Erythroblast (primary cell): ENCODE measurements at regions not wholly inside any gene's neighbourhood (a gene's known extent, or its start where the extent isn't known, plus 50 kb on each side); places are given as distances from the start of the nearest gene placed in this dataset.

Source experiments
- DNase-seq, 2 experiments: peaks; one replicate each; lab custom pipeline; 2025; lab: John Stamatoyannopoulos, UW
- GATA1 ChIP-seq: IDR thresholded peaks from 2 replicates; pipeline ENCODE4 v1.6.1; 2011; ENCODE audit warnings: low read depth, mild to moderate bottlenecking, control low read depth, low read length, moderate library complexity
- POLR2A ChIP-seq: IDR thresholded peaks from 2 replicates; pipeline ENCODE4 v1.6.1; 2011; ENCODE audit warnings: mild to moderate bottlenecking, low read length

GRCh38 chr16:62462971-62463370 is 426.7 kb upstream of the CDH8 start:
- no peak for DNase-seq
- TF ChIP-seq POLR2A, result no peak
- TF ChIP-seq GATA1, result no peak

- DNase-seq, result no peak
- TF ChIP-seq GATA1, result no peak
- no peak for TF ChIP-seq POLR2A
Measured at GRCh38 chr16:62450291-62450690, 414.1 kb upstream of the CDH8 start.

- no peak for DNase-seq
- no peak for TF ChIP-seq GATA1
- TF ChIP-seq POLR2A, result no peak
Measured at GRCh38 chr16:62445909-62446308, 409.7 kb upstream of the CDH8 start.

- DNase-seq, result no peak
- TF ChIP-seq POLR2A (no peak), GATA1 (no peak)
Measured at GRCh38 chr16:62424206-62424605, 388.0 kb upstream of the CDH8 start.

GRCh38 chr16:62408760-62409159 is 372.5 kb upstream of the CDH8 start:
- TF ChIP-seq POLR2A (no peak), GATA1 (no peak)
- DNase-seq, result no peak

- no peak for DNase-seq
- no peak for TF ChIP-seq POLR2A
- TF ChIP-seq GATA1, result no peak
Measured at GRCh38 chr16:62406387-62406786, 370.1 kb upstream of the CDH8 start.

GRCh38 chr16:62404842-62405611 is 368.8 kb upstream of the CDH8 start:
- no peak for DNase-seq
- TF ChIP-seq POLR2A (no peak), GATA1 (no peak)

GRCh38 chr16:62392698-62393097 is 356.5 kb upstream of the CDH8 start:
- TF ChIP-seq GATA1 (no peak), POLR2A (no peak)
- DNase-seq, result no peak

- DNase-seq, result no peak
- TF ChIP-seq GATA1, result no peak
- TF ChIP-seq POLR2A, result no peak
Measured at GRCh38 chr16:62391940-62392339, 355.7 kb upstream of the CDH8 start.

- TF ChIP-seq POLR2A, result no peak
- TF ChIP-seq GATA1, result no peak
- no peak for DNase-seq
Measured at GRCh38 chr16:62391134-62391533, 354.9 kb upstream of the CDH8 start.

GRCh38 chr16:62390214-62390613 is 354.0 kb upstream of the CDH8 start:
- TF ChIP-seq POLR2A, result no peak
- no peak for TF ChIP-seq GATA1
- DNase-seq, result no peak

- TF ChIP-seq GATA1 (no peak), POLR2A (no peak)
- DNase-seq, result no peak
Measured at GRCh38 chr16:62386411-62386810, 350.2 kb upstream of the CDH8 start.

- no peak for DNase-seq
- TF ChIP-seq GATA1 (no peak), POLR2A (no peak)
Measured at GRCh38 chr16:62383941-62384340, 347.7 kb upstream of the CDH8 start.

- TF ChIP-seq GATA1 (no peak), POLR2A (no peak)
Measured at GRCh38 chr16:62370445-62370844, 334.2 kb upstream of the CDH8 start.

GRCh38 chr16:62363501-62363900 is 327.3 kb upstream of the CDH8 start:
- no peak for DNase-seq
- TF ChIP-seq POLR2A (no peak), GATA1 (no peak)

More at GRCh38 chr16:62370445-62370844, 334.2 kb upstream of the CDH8 start:
- DNase-seq, result no peak

- DNase-seq, result no peak
- no peak for TF ChIP-seq GATA1
- TF ChIP-seq POLR2A, result no peak
Measured at GRCh38 chr16:62353355-62353754, 317.1 kb upstream of the CDH8 start.
